Kidney glomerular epithelial cell (primary cell): ENCODE measurements at regions not wholly inside any gene's neighbourhood (a gene's known extent, or its start where the extent isn't known, plus 50 kb on each side); places are given as distances from the start of the nearest gene placed in this dataset.
"Not testable (repeated sequence)": the region's sequence is repeated elsewhere in the genome, so short reads cannot be mapped to it uniquely, and the experiment has no call there.

Experiments used
- DNase-seq: peaks from one replicate; lab custom pipeline; 2025; lab: John Stamatoyannopoulos, UW

DNA sequence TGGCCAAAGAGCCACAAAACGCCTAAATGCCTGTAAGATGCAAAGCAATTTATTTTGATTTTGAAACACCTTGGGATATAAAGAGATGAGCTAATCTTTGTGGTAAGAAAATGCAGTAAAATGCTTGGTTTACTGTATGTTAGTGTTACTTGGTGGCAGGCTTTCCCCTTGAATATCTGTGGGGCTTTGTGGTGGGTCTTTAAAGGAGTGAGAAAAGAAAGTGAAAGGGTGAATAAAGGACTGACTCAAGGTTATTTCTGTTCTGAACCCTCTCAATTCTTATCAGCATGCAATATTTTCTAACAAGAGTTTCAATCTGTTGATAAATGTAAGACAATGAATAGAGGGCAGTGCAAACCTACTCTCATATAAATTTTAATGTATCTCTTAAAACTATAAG lies 1555.9 kb upstream of the RAG2 start:
- DNase-seq: no peak

GRCh38 chr11:38143852-38144251 lies 1545.8 kb upstream of the RAG2 start:
- DNase-seq: no peak

GRCh38 chr11:38138972-38139371 lies 1540.9 kb upstream of the RAG2 start:
- DNase-seq: no peak

GRCh38 chr11:38136887-38137286 lies 1538.9 kb upstream of the RAG2 start:
- no peak for DNase-seq

- DNase-seq: no peak
Observed at GRCh38 chr11:38131535-38131934, 1533.5 kb upstream of the RAG2 start.

GRCh38 chr11:38130976-38131375 lies 1532.9 kb upstream of the RAG2 start:
- no peak for DNase-seq

DNA sequence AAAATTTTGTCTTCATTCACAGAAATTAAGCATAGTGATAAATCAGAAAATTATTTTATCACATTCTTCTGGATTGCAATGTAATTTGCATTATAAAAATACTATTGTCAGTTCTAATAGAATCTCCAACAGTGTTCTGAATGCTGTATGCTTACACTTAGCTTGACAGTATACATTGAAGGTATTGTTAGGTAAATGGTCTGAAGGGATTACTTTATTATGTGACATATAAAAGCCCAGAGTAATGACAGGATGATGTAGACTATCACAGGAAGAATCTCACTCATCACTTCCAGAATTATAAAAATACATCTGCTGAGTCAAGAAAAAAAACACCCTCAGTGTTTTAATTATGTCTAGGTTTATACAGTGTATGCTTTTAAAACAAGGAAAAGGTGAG lies 1532.5 kb upstream of the RAG2 start:
- no peak for DNase-seq

GRCh38 chr11:38123673-38124072 lies 1525.6 kb upstream of the RAG2 start:
- DNase-seq: no peak

GRCh38 chr11:38116616-38117015 lies 1518.6 kb upstream of the RAG2 start:
- not testable (repeated sequence) for DNase-seq

DNA sequence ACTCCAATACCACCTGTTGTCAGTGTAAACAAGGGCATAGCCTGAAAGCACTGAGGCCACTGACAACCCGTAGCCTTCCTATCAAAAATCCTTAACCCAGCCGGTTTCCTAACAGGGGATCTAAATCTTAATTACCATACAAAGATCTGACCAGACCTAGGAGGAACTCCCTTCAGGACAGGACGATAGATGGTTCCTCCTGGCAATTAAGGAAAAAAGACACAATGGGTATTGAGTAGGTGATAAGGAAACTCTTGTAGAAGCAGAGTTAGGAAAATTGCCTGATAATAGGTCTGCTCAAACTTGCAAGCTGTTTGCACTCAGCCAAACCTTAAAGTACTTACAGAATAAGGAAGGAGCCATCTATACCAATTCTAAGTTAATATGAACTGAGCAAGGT lies 1517.3 kb upstream of the RAG2 start:
- DNase-seq: not testable (repeated sequence)

DNA sequence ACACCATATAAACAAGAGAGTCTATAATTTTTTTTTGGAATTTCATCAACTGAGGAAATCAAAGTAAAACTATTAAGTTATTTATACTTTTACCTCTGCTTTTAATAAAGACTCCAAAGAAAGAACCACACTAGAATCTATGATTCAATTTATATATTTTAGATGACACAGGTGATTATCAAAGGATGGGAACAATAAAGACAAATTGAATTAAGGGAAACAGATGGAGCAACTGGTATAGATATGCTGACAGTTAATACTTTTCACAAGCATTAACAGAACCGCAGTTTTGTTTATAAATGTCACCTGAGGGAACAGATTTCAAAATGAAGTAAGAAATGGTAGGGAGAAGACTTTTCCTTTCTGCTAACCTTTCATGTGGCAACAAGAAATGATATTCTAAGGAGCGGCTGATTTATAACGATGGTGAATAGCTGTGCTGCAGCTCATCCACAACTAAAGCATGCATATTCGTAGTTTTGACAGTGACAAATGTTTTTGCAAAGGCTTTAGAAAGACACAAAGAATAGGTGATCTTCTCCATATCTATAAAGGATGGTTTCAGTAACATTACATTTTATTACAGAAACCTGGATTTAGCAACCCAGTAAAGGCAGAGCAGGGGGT lies 1502.9 kb upstream of the RAG2 start:
- no peak for DNase-seq

DNA sequence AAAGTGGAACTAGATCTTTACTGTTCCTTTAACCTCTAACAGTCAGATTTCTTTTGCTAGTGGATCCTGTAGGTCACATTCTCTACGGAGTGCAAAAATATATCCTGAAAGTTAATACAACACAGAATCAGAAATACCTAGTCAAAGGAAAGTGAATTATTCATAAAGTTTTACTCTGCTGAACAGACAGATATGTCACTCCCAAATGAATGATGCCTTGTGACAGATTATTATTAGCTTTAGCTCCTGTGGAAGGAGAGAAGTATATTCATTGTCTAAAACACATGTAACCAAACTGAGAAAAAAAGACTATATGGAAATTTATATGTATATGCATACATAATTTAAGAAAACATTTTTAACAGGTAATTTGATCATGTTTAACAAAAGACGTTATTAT lies 1497.2 kb upstream of the RAG2 start:
- DNase-seq: no peak

DNA sequence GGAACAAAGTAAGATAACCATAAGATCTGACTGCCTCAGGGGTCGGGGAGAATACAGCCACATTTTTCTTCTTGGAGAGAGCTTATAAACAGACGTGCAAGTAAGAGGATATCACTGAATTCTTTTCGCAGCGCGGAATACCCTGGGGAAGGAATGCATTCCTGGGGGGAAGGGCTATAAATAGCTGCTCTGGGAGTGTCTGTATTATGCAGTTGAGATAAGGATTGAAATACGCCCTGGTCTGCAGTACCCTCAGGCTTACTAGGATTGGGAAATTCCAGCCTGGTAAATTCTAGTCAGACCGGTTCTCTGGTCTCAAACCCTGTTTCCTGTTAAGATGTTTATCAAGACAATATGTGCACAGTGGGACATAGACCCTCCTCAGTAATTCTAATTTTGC lies 1491.7 kb upstream of the RAG2 start:
- no peak for DNase-seq

GRCh38 chr11:38060920-38061319 lies 1462.9 kb upstream of the RAG2 start:
- DNase-seq: no peak

DNA sequence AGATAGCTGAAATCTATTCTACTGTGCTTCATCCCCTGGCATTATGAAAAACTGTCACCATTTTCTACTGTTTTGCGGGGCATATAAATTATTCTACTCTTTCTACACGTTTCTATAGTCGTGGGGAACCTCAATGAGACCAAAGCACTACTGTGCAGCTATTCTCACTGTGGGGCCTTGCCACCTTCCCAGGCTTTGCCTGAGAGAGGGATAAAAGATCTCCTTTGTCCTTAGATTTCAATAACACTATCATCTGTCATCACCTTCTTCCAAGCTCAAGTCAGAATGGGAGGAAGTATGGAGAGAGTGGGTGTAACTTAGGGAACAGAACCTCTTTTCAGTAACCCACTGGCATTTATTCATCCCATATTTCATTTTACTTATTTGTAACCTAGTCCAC lies 1462.1 kb upstream of the RAG2 start:
- DNase-seq: no peak

DNA sequence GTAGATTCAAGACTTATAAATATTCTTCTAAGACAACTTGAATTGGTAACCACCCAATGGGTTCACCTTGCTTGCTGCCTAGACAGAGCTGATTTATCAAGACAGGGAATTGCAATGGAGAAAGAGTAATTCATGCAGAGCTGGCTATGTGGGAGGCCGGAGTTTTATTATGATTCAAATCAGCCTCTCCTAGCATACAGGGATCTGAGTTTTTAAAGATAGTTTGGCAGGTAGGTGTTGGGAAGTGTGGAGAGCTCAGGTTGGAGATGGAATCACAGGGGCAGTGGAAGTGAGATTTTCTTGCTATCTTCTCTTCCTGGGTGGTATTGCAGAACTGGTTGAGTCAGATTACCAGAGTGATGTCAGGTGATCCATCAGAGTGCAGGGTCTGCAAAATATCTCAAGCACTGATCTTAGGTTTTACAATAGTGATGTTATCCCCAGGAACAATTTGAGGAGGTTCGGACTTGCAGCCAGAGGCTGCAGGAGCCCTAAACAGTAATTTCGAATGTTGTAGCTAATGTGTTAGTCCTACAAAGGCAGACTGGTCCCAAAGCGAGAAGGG lies 1448.6 kb upstream of the RAG2 start:
- no peak for DNase-seq

- no peak for DNase-seq
Observed at GRCh38 chr11:38043060-38043459, 1445.0 kb upstream of the RAG2 start.

- DNase-seq: no peak
Observed at GRCh38 chr11:38038777-38039176, 1440.7 kb upstream of the RAG2 start.

DNA sequence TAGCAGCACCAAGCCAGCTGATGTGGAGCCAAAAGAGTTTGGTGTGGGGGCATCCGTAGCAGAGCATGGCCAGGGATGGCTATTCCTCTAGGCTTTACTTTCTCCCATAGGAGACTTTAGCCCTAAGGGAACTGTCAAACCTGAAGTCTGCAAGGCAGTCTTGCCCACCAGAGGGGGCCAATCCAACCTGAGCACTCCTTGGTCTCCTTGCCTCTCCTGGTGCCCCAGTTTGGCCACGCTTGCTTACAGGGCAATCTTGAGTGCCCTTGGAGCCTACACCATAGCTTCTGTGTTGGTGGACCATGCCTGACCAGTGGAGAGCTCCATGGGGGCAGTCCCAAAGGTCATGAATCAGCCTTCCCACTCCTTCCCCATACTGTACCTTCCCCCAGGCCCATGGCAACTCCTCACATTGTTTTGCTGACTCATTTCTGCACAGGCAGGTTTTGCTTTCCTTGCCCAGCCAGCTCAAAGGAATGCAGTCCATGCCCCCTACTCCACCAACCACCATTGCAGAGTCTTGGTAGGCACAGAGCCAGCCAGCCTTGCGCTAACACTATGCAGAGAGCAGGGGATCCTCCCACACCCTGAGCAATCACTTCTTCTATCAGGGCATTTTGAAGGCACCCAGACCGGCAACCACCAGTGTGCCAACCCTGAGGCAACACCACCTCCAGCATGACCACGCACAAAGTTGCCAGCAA lies 1421.2 kb upstream of the RAG2 start:
- DNase-seq: peak; percentile 93

DNA sequence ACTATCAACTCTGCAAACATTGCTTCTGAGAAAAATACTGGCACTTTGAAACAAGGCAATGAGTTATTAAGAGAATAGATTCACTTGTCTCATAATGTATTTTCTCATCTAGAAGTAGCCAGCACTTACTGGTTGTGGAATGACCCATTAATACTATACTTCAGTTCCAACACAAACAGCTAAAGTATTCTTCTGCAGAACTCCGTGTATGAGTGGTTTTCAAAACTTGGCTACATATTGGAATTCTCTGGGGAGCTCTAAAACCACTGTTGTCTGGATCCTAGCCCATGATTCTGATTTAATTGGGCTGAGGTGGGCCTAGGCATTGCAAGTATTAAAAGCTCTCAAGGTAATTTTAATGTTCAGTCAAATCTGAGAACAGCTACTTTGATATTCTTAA lies 1416.4 kb upstream of the RAG2 start:
- peak; percentile 38 for DNase-seq

DNA sequence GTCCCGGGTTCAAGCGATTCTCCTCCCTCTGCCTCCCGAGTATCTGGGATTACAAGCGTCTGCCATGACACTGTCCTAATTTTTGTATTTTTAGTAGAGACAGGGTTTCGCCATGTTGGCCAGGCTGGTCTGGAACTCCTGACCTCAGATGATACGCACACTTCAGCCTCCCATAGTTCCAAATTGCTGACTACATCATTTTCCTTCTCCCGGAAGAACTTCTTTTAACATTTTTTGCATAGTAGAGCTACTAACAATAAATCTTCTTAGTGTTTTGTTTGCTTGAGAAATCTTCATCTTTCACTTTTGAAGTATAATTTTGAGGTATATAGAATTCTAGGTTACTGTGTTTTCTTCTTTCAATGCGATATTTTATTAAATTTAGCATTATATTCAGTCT lies 1415.1 kb upstream of the RAG2 start:
- DNase-seq: no peak

- no peak for DNase-seq
Observed at GRCh38 chr11:38011496-38011895, 1413.5 kb upstream of the RAG2 start.

DNA sequence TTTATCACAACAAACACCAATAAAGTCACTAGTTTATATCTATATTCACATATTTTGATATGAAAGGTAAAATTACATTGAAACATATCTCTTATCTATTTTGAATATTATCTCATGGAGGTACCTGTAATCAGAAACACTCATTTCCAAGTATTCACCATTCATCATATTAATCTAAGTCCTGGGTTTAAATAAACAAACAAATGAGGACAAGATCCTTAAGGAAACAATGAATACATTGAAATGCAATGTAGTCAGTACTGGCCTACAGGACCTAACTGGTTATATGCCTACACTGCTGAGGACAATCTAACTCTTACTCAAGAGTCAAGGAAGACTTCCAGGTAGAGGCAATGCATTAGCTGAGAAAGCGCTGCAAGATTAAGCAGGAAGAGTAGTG lies 1411.9 kb upstream of the RAG2 start:
- no peak for DNase-seq

- DNase-seq: no peak
Observed at GRCh38 chr11:38006466-38006865, 1408.4 kb upstream of the RAG2 start.
